ENCODE measurements at regions not wholly inside any gene's neighbourhood (a gene's known extent, or its start where the extent isn't known, plus 50 kb on each side); places are given as distances from the start of the nearest gene placed in this dataset.

- no peak for DNase-seq
These were observed 173.6 kb upstream of the IGSF21 start for GRCh38 chr1:17933971-17934370.

GRCh38 chr1:17935230-17935629 lies 172.4 kb upstream of the IGSF21 start:
- no peak for DNase-seq

- DNase-seq, result no peak
These were observed 166.0 kb upstream of the IGSF21 start for GRCh38 chr1:17941431-17942189.

GRCh38 chr1:17943506-17943905 lies 164.1 kb upstream of the IGSF21 start:
- no peak for DNase-seq

GRCh38 chr1:17944646-17945045 lies 163.0 kb upstream of the IGSF21 start:
- no peak for DNase-seq

- DNase-seq, result no peak
These were observed 161.2 kb upstream of the IGSF21 start for GRCh38 chr1:17946434-17946833.

- no peak for DNase-seq
These were observed 159.0 kb upstream of the IGSF21 start for GRCh38 chr1:17948594-17948993.

- DNase-seq, result no peak
These were observed 158.1 kb upstream of the IGSF21 start for GRCh38 chr1:17949511-17949910.

- DNase-seq, result no peak
These were observed 156.9 kb upstream of the IGSF21 start for GRCh38 chr1:17950728-17951127.

GRCh38 chr1:17952506-17952905 lies 155.1 kb upstream of the IGSF21 start:
- DNase-seq, result no peak

GRCh38 chr1:17953921-17954320 lies 153.7 kb upstream of the IGSF21 start:
- DNase-seq, result no peak

- DNase-seq, result no peak
These were observed 152.0 kb upstream of the IGSF21 start for GRCh38 chr1:17955302-17956285.

- no peak for DNase-seq
These were observed 149.9 kb upstream of the IGSF21 start for GRCh38 chr1:17957588-17958267.

GRCh38 chr1:17958704-17959103 lies 148.9 kb upstream of the IGSF21 start:
- DNase-seq, result no peak

- DNase-seq, result no peak
These were observed 144.1 kb upstream of the IGSF21 start for GRCh38 chr1:17963513-17963912.

- DNase-seq, result no peak
These were observed 142.0 kb upstream of the IGSF21 start for GRCh38 chr1:17965515-17966100.

GRCh38 chr1:17966341-17966740 lies 141.3 kb upstream of the IGSF21 start:
- DNase-seq, result no peak

- no peak for DNase-seq
These were observed 139.9 kb upstream of the IGSF21 start for GRCh38 chr1:17967623-17968255.

GRCh38 chr1:17970757-17971156 lies 136.8 kb upstream of the IGSF21 start:
- no peak for DNase-seq

- DNase-seq, result no peak
These were observed 133.9 kb upstream of the IGSF21 start for GRCh38 chr1:17973694-17974093.

- DNase-seq, result no peak
These were observed 130.7 kb upstream of the IGSF21 start for GRCh38 chr1:17976854-17977253.

GRCh38 chr1:17978016-17978415 lies 129.6 kb upstream of the IGSF21 start:
- no peak for DNase-seq

Measured in HCEC 1CT (cell line).